Activated CD4-positive, alpha-beta T cell treated with anti-CD3 and anti-CD28 coated beads, Interleukin-10, Interleukin-2, amounts not matched to agents 100 ng/mL and 50 ng/mL, durations not matched to agents 16 hours and 8 hours (primary cell): ENCODE measurements at regions not wholly inside any gene's neighbourhood (a gene's known extent, or its start where the extent isn't known, plus 50 kb on each side); places are given as distances from the start of the nearest gene placed in this dataset.

ENCODE experiments used
- DNase-seq: peaks from one replicate; pipeline ENCODE4 v3.0.0-alpha.2; 2020

DNA sequence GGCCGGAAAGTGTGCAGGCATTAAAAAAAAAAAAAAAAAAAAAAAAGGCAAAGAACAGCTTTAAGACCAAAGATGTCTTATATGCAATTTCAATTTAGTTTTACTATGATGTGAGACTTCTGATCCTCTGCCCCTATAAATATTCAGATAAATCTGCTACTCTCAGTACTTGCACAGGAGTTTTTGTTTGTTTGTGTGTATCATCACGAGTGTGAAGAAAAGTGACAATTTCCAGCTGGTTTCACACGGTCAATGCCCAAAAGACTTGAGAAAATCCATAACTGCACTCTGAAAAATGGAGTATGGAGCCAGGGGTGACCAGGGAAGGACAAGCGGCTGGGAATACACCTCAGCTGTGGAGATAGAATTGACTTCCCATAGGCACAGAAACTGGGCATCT lies 757.7 kb downstream of the C6orf118 start:
- DNase-seq, result no peak

DNA sequence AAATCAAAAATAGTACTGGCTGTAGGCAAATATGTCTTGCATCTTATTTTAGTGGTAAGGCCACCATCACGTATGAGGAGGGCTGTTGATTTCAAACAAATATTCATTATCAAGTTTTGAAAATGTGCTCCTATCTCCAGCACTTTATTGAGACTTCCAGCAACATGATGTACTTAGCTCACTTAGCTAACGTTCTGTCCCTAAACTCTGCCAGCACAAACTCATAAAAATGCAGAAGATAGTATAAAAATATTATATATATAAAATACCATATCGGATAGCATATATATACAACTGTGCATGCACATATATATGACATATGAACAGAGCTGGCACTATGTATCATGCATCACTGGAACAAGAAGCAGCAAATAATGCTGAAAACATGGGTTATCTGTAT lies 762.3 kb downstream of the C6orf118 start:
- no peak for DNase-seq

DNA sequence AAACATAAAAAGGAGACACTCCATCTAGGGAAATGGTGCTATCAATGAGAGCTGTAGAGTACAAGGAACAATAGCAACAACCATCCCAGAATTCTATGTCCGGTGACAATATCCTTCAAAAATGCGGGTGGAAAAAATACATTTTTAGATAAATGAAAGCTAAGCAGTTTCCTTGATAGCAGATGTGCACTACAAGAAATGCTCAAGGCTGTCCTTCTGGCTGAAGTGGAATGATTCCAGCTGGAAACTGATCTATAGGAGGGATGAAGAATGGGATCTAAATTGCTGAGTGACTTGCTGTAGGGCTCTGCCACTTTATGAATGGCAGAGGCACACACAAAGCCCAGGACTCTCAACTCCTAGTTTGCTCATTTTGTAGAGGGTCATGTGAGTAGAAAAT lies 763.1 kb downstream of the C6orf118 start:
- DNase-seq, result no peak

DNA sequence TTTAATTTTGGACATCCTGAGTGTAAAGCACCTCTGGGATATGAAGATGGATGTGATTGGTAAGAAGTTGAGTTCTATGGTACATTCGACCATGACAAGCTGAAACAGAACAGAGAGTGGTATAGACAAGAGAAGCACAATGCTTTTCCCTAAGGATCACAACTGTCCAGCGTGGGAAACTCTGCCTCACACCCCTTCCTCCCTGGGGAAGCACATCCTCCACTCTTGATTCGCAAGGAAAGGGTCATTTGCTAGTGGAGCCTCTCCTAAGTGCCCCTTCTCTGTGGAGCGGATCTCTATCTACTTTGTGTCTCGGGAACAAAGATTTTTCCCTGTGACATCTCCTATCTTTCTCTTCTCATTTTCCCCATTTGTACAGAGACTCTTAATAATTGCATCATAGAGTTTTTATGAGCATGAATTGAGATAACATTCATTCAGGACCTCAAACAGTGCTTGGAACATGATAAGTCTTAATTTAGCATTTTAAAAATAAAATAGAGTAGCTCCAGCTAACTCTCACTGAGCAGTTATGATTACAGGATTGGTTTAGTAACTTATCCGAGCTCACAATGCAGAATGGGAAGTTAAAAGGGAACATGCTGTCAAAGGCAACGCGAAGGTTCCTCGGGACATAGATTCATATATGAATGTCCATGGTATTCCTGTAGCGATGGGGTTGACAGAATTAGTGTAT lies 775.2 kb downstream of the C6orf118 start:
- no peak for DNase-seq

DNA sequence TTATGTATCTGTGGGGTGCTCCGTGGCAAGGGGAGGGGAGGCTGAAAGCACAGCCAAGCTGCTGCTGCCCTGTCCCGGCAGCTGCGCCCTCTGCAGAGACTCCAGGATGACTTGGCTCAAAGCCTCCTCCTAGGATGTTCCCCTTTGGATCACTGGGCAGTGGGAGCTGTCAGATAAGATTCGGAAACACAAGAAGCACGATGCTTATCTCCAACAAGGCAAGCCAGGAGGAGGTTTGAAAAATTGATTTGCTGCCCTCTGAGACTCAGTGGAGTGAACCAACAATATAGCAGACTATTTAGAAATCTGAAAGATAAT lies 776.4 kb downstream of the C6orf118 start:
- DNase-seq, result no peak

DNA sequence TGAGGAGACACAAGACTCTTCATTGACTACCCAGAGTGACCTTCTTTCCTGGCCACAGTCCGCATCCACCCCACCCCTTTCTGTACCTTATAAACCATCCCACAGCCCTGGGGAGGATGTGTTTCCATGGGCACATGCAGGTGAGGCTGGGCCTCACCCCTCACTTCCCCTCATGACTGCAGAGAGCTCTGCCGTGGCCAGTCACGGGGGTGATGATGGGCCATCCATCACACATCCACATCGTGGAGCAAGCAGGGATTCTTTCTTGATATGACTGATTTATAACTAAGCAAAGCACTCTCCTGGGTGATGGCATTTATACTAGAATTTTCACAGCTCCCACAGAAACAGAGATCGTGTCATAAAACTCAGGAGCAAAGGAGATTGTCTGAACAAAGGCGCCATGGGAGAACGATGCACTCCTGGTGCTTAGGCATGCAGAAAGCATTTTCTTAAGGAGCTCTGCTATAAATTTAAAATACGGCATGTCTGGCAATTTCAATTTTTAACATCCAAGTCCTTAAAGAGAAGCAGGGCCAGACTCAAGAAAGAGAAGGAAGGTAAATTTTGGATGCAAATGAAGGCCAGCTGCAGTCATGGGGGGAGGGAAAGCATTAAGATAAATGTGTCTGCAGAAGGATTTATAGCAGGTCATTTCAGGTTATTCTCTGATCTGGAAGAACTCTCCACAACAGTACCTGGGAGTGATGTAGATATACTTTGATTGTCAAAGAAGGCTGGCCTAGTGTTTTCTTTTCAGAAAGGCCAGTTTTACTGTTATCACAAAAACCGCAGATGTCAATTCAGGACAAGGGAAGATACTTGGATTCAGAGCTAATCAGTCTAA lies 777.0 kb downstream of the C6orf118 start:
- no peak for DNase-seq

DNA sequence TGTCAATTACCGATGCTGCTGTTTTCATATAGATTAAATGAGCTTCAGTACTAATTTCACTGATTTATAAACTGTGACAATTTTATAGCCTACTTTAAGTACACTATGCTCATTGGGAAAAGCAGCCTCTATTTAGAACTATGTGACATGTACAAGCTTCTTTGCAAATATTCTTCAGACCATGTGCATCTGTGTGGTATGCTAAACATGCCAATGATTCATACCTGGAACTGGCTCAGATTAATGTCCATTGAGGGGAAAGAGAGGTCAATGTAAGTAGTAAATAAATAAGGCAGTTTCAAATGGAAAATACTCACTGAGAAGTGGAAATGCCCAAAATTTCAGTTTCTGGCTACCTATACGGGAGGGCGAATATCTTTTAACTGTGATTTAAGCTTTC lies 777.7 kb downstream of the C6orf118 start:
- no peak for DNase-seq

DNA sequence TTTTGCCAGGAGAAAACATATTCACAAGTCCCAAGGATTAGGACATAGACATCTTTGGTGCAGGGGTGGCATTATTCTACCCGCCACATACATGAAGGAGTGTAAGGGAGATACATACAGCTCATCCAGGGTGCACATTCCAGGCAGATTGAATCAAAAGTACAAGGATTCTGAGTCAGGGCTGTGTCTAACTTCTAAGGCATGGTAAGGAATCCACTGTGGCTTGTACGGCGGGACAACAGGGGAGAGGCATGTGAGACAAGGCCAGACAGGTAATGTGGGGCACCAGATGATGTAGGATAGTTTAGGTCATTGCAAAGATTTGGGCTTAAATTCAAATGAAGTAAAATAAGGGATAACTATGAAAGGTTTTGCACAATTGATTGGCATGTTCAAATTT lies 780.9 kb downstream of the C6orf118 start:
- no peak for DNase-seq

DNA sequence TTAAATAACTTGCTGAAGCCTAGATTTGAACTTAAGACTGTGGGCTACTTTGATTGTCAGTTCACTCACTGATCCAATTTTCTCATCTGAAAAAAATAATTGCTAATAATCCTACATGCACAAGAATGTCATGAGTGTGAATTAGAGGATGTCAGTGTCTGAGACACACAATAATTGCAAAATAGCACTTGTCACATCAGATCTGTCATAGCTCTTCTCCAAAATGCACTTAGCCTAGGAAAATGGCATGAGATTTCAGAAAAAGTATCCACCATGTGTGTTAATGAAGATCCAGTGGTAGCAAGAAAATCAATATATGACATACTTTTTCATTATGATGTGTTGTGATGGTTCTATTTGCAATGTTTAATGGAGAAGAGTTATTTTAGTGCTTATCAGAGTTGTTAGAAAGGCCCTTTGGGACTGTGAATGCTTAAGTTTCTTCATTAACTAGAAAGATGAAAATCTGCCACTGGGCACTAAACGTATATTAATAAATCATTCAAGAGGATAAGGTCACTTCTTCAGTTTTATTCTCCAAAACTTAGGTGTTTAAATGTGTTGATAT lies 786.2 kb downstream of the C6orf118 start:
- DNase-seq, result no peak

DNA sequence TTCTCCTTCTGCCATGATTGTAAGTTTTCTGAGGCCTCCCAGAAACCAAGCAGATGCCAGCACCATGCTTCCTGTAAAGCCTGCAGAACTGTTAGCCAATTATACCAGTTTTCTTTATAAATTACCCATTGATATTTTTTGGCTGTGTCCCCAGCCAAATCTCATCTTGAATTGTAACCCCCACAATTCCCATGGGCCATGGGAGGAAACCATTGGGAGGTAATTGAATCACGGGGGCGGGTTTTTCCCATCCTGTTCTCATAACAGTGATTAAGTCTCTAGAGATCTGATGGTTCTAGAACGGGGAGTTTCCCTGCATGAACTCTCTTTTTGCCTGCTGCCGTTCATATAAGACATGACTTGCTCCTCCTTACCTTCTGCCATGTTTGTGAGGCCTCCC lies 788.5 kb downstream of the C6orf118 start:
- DNase-seq, result no peak

DNA sequence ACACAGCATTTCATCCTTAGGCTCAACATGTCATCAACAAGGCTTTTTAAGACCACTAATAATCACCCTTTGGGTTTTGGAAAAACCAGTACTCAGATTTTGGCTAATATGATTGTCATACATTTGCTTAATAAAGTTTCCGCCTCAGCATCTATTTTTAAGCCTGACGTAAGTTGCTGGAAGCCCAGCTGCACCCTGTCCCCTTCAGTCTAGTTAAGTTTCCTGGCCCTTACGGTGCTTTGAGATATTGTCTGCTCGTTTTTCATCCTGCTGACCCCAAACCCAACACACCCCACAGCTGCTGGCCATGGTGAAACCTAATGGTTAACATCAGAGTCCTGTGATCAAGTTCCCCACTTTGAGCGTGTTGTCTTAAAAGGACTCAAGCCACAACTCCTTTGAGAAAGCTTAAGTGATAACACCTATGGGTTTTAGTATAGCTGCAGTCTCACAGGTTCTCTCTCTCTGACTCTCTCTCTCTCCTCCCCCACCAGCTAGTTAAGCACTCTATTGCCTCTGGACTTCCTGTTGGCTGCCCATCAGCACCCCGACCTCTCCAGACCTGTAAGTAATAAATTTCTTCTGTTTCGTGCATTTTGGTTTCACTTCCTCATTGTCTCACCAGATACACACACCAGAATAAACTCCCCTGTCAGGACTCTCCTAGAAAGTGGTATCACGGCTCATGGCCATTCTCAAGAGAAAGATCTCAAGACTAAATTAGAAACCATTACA lies 802.0 kb downstream of the C6orf118 start:
- DNase-seq, result no peak

DNA sequence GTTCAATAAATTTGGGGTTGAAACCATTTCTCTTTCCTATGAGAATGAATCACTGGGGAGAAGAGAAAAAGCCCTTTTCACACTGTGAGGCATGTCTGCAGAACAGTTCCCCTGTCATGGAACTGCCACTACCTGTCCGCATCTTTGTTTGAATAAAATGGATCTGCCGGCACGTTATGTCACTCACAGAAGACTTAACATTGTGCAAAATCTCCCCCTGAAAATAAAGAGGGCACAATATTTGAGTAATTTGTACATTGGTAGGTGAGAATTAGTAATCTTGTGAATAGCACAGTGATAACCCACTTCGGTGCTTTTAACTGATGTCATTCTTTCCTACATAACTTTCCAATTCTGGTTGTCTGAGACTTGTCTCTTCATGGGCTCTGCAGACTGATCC lies 804.0 kb downstream of the C6orf118 start:
- DNase-seq, result no peak

DNA sequence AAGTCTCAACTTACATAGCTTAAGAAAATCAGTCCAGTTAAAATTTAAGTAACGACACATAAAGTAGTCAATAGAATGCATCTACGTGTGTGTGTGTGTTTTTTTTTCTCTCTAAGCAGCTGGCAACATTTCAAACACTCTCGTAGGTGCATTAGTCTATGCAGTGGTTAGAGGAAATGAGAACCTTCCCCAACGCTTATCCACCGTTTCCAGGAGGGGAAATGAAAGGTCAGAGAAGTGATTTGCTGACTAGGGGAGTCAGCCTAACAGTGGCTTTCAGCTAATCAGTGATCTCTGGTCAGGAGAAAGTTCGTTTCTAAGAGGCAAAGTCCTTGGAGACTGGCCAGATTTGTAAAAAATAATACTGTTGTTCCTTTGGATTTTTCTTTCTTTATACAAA lies 806.6 kb downstream of the C6orf118 start:
- no peak for DNase-seq

DNA sequence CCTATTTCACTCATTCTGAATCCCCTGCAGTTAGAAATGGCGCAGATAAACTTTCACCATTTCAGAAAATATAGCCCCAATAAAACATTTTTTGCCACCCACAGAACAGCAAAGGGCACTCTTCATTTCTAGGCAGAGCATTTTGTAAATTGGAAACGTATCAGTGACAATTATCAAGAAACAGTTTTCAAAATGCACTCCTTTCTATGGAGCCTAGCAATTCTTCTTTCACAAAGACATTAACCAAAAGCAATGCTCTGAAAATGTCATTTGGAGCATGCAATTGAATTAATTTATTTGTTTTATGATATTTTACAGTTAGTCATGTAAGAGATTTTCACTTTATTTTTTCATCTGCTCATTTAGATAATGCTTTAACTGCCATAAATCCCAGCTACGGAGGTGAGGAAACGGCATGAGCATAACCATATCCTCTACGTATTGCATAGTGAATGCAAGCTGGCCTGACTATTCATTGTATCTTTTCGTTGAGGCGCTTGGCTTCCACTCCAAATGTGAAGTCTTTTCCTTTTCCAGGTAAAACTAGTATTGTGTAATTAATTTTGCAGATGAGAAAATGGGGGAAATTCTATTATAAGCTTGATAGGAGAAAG lies 813.4 kb downstream of the C6orf118 start:
- DNase-seq, result no peak

DNA sequence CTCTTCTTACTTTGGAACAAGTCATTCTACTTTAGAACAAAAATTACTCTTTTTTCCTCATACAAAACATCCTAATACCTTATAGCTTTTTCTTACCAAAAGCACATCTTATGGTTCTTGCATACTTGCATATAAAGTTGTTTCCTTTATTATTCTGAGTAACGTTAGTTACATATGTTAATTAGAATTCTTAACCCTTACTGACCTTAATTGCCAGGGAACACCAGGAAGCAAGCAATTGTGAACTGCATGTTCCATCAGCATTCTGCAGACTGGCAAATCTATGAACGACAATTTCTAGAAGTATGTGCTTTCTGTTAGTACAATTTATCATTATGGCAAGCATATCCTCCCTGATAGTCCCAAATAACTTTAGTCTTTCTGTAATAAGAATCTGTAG lies 831.0 kb downstream of the C6orf118 start:
- DNase-seq, result no peak

DNA sequence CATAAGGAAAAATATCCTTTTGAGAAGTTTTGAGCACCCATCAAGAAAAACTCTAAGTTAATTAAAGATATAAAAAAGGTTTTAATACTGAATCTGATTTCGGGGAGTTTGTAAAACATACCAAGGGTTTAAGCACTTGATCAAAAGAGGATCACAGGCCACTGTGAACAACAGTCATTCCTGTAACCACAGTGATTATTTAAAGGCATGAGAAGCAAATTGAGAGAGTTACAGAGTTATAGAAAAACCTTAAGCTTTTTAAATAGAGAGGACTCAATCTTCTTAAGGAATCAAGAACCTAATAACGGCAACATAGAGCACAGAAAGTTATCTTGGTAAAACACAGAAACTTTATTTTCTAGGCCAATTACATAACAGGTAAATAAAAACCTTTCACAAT lies 831.6 kb downstream of the C6orf118 start:
- no peak for DNase-seq

DNA sequence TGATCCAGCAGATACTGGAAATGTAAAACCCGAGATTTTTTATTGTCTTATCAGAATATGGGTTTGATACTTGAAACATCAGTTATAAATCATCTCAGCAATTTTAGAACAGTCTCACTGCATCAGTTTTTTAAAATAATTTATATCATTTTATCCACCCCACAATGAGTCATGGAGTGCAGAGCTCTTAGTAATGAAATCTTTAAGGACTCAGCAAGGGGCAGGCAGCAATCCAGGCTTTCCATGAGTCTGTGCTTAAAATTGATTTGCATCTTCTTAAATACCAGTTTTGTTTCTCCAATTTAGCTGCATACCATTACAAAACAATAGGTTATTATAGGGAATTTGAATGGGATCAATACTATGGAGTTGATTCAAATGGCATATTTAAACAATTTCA lies 832.3 kb downstream of the C6orf118 start:
- DNase-seq, result no peak

DNA sequence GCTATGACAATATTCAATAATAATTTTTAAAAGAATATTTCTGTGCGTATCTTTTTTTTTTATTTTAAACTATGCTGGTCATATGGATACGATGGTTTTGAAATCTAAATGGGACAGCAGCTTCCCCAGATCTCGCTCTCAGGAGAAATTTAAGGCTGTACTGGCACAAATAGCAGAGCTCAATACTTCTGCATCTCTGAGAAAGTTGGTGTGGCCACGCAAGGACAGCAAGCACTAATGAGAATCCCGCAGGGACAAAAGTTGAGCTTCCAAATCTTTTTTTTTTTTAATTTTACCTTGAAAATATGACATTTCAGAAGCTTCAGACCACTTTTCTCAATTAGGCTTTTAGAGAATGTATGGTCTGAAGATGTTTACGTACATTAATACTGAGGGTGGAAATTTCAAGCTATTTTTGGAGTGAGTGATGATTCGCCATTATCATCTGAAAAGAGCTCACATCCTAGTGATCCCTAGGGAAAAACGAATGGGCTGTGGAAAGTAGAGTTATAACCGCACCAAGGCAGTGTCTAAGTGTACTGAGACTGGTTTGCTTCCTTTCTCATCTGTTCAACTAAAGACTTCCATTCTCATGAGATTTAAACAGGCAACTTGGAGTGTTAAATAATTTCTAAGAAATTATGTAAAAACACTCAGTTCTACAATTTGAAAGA lies 840.0 kb downstream of the C6orf118 start:
- DNase-seq, result no peak

DNA sequence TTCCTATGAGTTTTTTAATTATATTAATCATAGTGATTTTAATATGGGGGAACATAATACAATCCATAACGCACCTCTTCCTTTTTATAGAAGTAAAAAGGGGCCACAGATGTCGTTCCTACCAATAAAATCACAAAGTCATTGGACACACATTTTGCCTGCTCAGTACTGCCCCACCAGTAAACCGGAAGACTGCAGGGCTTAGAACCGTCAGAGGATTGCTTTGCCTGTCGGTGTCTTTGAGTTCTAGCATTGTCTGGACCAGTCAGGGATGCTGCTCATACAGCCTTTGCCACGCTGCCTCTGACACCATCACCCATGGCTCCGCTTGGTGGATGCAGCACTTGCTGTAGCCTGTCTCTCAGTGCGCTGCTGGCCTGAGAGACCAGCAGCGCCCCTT lies 853.6 kb downstream of the C6orf118 start:
- no peak for DNase-seq

DNA sequence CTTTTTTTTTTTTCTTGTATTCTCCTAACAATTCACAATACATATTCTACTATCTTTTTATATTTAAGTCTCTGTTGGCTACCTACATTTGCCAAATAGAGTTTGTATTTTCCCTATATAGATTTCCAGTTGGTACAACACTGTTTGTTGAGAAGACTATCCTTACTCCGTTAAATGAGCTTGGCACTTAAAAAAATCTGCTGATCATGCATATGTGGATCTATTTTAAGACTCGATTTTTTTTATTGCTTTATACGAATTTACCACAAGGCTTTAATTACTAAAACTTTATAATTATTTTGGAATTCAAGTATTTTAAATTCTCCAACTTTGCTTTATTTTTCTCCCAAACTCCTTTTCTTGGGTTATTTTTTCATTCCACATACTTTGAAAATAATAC lies 855.6 kb downstream of the C6orf118 start:
- DNase-seq, result no peak

DNA sequence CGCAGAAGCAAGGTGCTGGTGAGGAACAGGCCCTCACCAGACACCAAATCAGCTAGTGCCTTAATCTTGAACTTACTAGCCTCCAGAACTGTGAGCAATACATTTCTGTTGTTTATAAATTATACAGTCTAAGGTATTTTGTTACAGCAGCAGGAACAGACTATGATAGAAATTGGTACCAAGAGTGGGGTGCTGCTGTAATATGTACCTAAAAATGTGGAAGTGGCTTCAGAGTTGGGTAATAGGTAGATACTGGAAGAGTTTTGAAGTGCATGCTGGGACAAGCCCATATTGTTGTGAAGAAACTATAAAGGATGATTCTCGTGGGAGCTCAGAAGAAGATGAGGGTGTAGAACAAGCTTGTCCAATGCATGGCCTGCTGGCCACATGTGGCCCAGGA lies 866.8 kb downstream of the C6orf118 start:
- no peak for DNase-seq

DNA sequence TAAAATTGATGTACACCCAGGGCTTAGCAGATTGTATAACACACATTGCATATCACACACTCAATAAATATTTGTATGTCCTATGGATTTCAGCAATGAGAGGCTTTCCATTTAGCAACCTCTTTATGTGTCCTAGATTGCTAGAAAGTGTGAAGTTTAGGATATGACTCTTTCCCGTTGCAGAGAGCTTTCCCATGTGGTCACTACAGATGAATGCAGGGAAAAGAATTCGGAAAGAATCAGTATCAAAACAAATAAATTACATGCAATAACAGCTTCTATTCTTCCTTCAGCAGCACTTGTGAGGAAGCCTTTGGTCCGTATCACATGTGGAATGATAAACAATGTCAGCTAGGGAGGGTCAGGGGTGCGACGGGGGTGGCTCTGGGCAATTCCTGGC lies 870.1 kb downstream of the C6orf118 start:
- DNase-seq, result no peak

DNA sequence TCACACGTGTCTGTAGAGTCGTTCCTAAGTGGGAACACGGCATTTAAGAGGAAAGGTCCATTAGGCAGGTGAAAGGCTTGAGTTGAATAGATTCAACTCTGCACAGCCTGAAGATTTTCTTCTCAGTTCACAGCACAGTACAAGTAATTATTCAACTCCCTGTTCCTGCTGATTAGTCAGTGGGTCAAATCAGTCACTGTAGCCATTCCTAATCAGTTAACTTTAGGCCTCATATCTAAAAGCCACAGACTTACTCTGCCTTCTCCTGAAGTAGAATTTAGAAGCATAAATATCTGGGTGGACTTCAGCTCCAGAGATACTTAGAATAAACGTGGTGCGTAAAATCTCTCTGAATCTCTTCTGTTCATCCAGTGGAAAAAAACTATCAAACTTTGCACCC lies 872.4 kb downstream of the C6orf118 start:
- DNase-seq, result no peak
